Thymus (tissue), 11 donors: ENCODE measurements at regions not wholly inside any gene's neighbourhood (a gene's known extent, or its start where the extent isn't known, plus 50 kb on each side); places are given as distances from the start of the nearest gene placed in this dataset.

Source experiments
- DNase-seq, 9 donors: peaks; one replicate each; pipeline ENCODE4 v3.0.0-alpha.2; 2013; ENCODE audit warnings: low spot score in 9 of 9, low read depth in 6 of 9, missing footprints in 1 of 9
- H3K27ac ChIP-seq, 2 donors: one replicate each; pipeline ENCODE4 v1.5.1; 2013; ENCODE audit warnings: control low read depth in 1 of 2, low read depth in 1 of 2, low read length in 1 of 2, mild to moderate bottlenecking in 1 of 2, moderate library complexity in 1 of 2
- H3K27me3 ChIP-seq, 2 donors: one replicate each; pipeline ENCODE4 v1.5.1; 2013; ENCODE audit warnings: low read length in 1 of 2; ENCODE audit not compliant: control insufficient read depth in 2 of 2, insufficient read depth in 1 of 2
- H3K36me3 ChIP-seq, 2 donors: one replicate each; pipeline ENCODE4 v1.5.1; 2013; ENCODE audit warnings: low read length in 1 of 2, mild to moderate bottlenecking in 1 of 2, moderate library complexity in 1 of 2; ENCODE audit not compliant: control insufficient read depth in 2 of 2, insufficient read depth in 2 of 2
- H3K4me1 ChIP-seq, 2 donors: one replicate each; pipeline ENCODE4 v1.5.1; 2013; ENCODE audit warnings: low read length in 2 of 2; ENCODE audit not compliant: control insufficient read depth in 2 of 2, insufficient read depth in 2 of 2
- H3K4me3 ChIP-seq, 2 donors: one replicate each; pipeline ENCODE4 v1.5.1; 2013; ENCODE audit warnings: low read length in 2 of 2, control low read depth in 1 of 2, mild to moderate bottlenecking in 1 of 2
- H3K9me3 ChIP-seq, 2 donors: one replicate each; pipeline ENCODE4 v1.5.1; 2013; ENCODE audit warnings: low read length in 1 of 2, mild to moderate bottlenecking in 1 of 2; ENCODE audit not compliant: control insufficient read depth in 2 of 2, insufficient read depth in 1 of 2
- WGBS: extraction: QIAGEN DNeasy Blood & Tissue Kit; methylation state at CpG from one replicate; pipeline ENCODE4 v1.1.7; 2013; 5-methylcytosine and 5-hydroxymethylcytosine counted together
- donor health status: healthy.

DNA sequence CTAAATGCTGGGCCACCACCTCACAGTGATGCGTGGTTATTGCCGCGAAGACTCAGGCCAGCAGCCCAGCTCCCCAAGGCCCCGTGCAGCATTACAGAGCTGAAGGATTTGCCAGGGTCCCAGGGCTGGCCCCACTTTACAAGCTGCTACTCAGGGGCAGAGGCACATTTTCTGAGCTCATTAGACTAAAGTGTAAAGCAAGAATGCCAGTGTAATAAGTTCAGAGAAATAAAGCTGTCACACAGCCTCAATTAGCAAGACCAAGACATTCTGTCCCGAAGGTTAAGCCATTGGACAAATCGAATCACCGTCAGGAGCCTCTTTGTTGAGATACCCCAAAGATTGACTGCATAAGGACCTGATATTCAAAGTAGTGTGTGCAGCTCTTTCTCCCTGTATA, 428.4 kb downstream of the EFNB2 start:
- Histone ChIP-seq H3K4me1 (no peaks in the 10 kb centered on the region), H3K27me3 (no peaks in the 10 kb centered on the region), H3K27ac (no peak overlapping the region), H3K4me3 (no peak overlapping the region), H3K36me3 (no peaks in the 10 kb centered on the region), H3K9me3 (no peaks in the 10 kb centered on the region)
- DNase-seq, result no peak
- WGBS, result 96% methylated on average over 7 of the region's 7 CpGs

- H3K36me3 ChIP-seq, result no peaks in the 10 kb centered on the region
- 92% methylated on average over 1 of the region's 1 CpG for WGBS
- H3K27me3 ChIP-seq, result no peaks in the 10 kb centered on the region
- DNase-seq, result no peak
- peaks cover 0 to 8% of the 10 kb centered on the region in 2 donors for H3K4me1 ChIP-seq
- H3K4me3 ChIP-seq, result no peak overlapping the region
- no peaks in the 10 kb centered on the region for H3K9me3 ChIP-seq
- H3K27ac ChIP-seq, result no peak overlapping the region
These were observed 430.3 kb downstream of the EFNB2 start for GRCh38 chr13:106105153-106105552.

DNA sequence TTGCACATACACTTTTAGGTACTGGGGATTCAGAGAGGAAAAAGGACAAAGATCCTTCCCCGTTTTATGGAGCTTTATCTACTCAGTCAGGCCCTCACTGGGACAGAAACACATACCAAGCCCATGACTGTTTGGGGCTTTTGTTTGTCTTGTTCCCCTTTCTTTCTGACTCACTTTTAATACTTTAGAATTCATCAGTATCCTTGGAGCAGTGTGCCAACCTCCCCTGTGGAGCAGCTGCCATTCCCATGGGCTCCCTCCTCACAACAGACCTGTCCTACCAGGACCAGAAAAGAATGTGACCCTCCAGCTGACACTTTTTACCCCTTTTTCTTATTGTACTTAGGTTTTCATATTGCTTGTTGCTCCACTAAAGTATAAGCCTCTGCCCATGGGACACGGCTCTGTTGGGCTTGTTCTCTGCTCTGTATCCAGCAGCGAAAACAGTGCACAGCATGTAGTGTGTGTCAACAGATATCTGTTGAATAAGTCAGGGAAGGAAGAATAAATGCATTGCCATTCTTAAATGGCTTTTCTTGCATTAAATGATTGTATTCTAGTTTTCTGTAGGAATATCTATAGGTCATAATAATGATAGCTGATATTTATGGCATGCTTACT, 431.1 kb downstream of the EFNB2 start:
- 94% methylated on average over 3 of the region's 3 CpGs for WGBS
- no peaks in the 10 kb centered on the region for H3K36me3 ChIP-seq
- no peak overlapping the region for H3K27ac ChIP-seq
- no peaks in the 10 kb centered on the region for H3K27me3 ChIP-seq
- no peak for DNase-seq
- H3K9me3 ChIP-seq, result no peaks in the 10 kb centered on the region
- H3K4me1 ChIP-seq, result peaks cover 0 to 8% of the 10 kb centered on the region in 2 donors
- no peak overlapping the region for H3K4me3 ChIP-seq

DNA sequence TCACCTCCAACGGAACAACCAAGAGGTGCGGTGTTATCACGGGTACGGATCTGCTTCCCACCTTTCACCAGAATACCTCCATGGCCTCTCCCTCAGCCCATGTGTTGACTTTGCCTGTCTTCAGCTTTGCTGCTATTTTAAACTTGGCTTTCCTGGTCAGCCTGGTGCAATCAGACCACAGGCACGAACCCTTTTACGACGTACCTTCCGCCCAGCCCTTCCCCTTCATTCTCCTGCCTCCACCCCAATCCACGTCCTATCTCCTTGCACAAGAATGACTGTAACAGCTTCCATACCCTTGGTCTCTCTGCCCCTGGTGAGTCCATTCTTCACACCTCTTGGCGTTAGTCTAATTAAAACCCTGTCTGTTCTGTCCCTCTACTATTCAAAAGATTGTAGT, 431.7 kb downstream of the EFNB2 start:
- WGBS, result 97% methylated on average over 10 of the region's 10 CpGs
- no peaks in the 10 kb centered on the region for H3K9me3 ChIP-seq
- no peak overlapping the region for H3K4me3 ChIP-seq
- no peak for DNase-seq
- H3K36me3 ChIP-seq, result no peaks in the 10 kb centered on the region
- no peaks in the 10 kb centered on the region for H3K27me3 ChIP-seq
- peaks cover 0 to 8% of the 10 kb centered on the region in 2 donors for H3K4me1 ChIP-seq
- no peak overlapping the region for H3K27ac ChIP-seq

- no peak for DNase-seq
- Histone ChIP-seq H3K4me1 (peaks cover 0 to 8% of the 10 kb centered on the region in 2 donors), H3K27me3 (no peaks in the 10 kb centered on the region), H3K27ac (no peak overlapping the region), H3K4me3 (no peak overlapping the region), H3K9me3 (no peaks in the 10 kb centered on the region), H3K36me3 (no peaks in the 10 kb centered on the region)
- 95% methylated on average over 4 of the region's 4 CpGs for WGBS
These were observed 432.7 kb downstream of the EFNB2 start for GRCh38 chr13:106102786-106103185.

- Histone ChIP-seq H3K27me3 (no peaks in the 10 kb centered on the region), H3K4me1 (peaks cover 0 to 8% of the 10 kb centered on the region in 2 donors), H3K36me3 (no peaks in the 10 kb centered on the region), H3K9me3 (no peaks in the 10 kb centered on the region), H3K4me3 (no peak overlapping the region), H3K27ac (no peak overlapping the region)
- 87% methylated on average over 5 of the region's 5 CpGs for WGBS
- no peak for DNase-seq
These were observed 434.3 kb downstream of the EFNB2 start for GRCh38 chr13:106101201-106101600.

- WGBS, result 54% methylated on average over 8 of the region's 8 CpGs
- no peaks in the 10 kb centered on the region for H3K9me3 ChIP-seq
- peak in 3 of 9 donors; percentile 12 to 46 (median 31) for DNase-seq
- no peaks in the 10 kb centered on the region for H3K36me3 ChIP-seq
- H3K27ac ChIP-seq, result no peak overlapping the region
- peaks cover 0 to 8% of the 10 kb centered on the region in 2 donors for H3K4me1 ChIP-seq
- no peaks in the 10 kb centered on the region for H3K27me3 ChIP-seq
- no peak overlapping the region for H3K4me3 ChIP-seq
These were observed 435.1 kb downstream of the EFNB2 start for GRCh38 chr13:106100171-106100919.

DNA sequence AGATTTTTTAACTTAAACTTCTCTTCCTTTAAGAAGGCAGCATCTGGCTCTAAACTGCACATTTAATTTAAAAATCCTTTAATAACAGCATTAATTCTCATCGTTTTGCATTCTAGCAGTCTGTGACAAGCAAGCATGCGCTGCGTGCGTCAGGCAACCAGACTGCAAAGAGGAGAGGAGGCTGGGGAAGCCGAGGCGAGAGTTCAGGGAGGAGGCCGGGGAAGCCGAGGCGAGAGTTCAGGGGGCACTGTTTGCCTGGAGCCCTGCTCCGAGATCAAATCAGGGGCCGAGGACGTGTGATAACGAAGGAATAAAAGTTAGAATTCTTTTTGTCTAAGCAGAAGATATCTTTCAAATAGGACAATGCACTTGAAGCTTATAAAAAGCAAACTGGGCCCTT, 435.7 kb downstream of the EFNB2 start:
- H3K27ac ChIP-seq, result no peak overlapping the region
- H3K4me1 ChIP-seq, result peaks cover 0 to 8% of the 10 kb centered on the region in 2 donors
- no peaks in the 10 kb centered on the region for H3K9me3 ChIP-seq
- H3K4me3 ChIP-seq, result no peak overlapping the region
- H3K27me3 ChIP-seq, result no peaks in the 10 kb centered on the region
- DNase-seq, result no peak
- WGBS, result 97% methylated on average over 13 of the region's 13 CpGs
- no peaks in the 10 kb centered on the region for H3K36me3 ChIP-seq

- Histone ChIP-seq H3K27ac (no peak overlapping the region), H3K36me3 (no peaks in the 10 kb centered on the region), H3K4me3 (no peak overlapping the region), H3K4me1 (peaks cover 0 to 8% of the 10 kb centered on the region in 2 donors), H3K27me3 (no peaks in the 10 kb centered on the region), H3K9me3 (no peaks in the 10 kb centered on the region)
- DNase-seq, result no peak
- 99% methylated on average over 3 of the region's 3 CpGs for WGBS
These were observed 436.7 kb downstream of the EFNB2 start for GRCh38 chr13:106098778-106099177.
